22Rv1 (cell line): ENCODE measurements at regions not wholly inside any gene's neighbourhood (a gene's known extent, or its start where the extent isn't known, plus 50 kb on each side); places are given as distances from the start of the nearest gene placed in this dataset.

Experiments
- H3K27ac ChIP-seq: fragments of 450-650 bp; 2 replicates; pipeline ENCODE4 v1.5.1; 2017
- ZFX ChIP-seq: fragments of 450-650 bp; IDR thresholded peaks from 2 replicates; pipeline ENCODE4 v1.6.1; 2017; ENCODE audit warnings: antibody characterized with exemption, borderline replicate concordance
- TF ChIP-seq, protein P1 (sequence below): fragments of 450-650 bp; IDR thresholded peaks from 2 replicates; pipeline ENCODE4 v1.5.1; 2017; ENCODE audit warnings: mild to moderate bottlenecking

- TF ChIP-seq, protein P1, sequence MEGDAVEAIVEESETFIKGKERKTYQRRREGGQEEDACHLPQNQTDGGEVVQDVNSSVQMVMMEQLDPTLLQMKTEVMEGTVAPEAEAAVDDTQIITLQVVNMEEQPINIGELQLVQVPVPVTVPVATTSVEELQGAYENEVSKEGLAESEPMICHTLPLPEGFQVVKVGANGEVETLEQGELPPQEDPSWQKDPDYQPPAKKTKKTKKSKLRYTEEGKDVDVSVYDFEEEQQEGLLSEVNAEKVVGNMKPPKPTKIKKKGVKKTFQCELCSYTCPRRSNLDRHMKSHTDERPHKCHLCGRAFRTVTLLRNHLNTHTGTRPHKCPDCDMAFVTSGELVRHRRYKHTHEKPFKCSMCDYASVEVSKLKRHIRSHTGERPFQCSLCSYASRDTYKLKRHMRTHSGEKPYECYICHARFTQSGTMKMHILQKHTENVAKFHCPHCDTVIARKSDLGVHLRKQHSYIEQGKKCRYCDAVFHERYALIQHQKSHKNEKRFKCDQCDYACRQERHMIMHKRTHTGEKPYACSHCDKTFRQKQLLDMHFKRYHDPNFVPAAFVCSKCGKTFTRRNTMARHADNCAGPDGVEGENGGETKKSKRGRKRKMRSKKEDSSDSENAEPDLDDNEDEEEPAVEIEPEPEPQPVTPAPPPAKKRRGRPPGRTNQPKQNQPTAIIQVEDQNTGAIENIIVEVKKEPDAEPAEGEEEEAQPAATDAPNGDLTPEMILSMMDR = no peak
- no peak for TF ChIP-seq ZFX
Measured at GRCh38 chr4:56219447-56219846, 167.8 kb downstream of the AASDH start.

DNA sequence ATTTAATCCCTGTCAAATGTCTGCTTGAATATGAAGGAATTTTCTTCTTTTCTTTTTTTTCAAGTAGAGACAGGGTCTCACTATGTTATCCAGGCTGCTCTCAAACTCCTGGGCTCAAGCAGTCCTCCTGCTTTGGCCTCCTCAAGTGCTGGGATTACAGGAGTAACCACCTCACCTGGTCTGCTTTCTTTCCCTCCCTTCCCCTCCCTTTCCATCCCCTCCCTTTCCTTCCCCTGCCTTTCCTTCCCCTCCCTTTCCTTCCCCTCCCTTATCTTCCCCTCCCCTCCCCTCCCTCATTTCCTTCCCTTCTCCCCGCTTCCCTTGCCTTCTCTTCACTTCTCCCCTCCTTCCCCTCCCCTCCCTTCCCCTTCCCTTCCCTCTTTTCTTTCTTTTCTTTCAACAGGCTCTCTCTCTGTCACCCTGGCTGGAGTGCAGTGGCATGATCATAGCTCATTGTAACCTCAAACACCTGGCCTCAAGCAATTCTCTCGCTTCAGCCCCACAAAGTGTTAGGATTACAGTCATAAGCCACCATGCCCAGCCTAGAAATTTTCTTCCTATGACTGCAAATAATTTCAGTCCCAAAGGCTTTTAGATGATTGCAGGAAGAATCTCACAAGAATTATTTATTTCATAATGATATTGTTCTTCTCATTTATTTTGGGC lies 168.9 kb downstream of the AASDH start:
- H3K27ac ChIP-seq = no peak overlapping the region
- TF ChIP-seq, protein P1 = no peak

More at GRCh38 chr4:56219447-56219846, 167.8 kb downstream of the AASDH start:
- H3K27ac ChIP-seq = no peak overlapping the region

GRCh38 chr4:56217343-56217890 lies 169.9 kb downstream of the AASDH start:
- H3K27ac ChIP-seq = no peak overlapping the region
- no peak for TF ChIP-seq ZFX
- TF ChIP-seq, protein P1 = no peak

DNA sequence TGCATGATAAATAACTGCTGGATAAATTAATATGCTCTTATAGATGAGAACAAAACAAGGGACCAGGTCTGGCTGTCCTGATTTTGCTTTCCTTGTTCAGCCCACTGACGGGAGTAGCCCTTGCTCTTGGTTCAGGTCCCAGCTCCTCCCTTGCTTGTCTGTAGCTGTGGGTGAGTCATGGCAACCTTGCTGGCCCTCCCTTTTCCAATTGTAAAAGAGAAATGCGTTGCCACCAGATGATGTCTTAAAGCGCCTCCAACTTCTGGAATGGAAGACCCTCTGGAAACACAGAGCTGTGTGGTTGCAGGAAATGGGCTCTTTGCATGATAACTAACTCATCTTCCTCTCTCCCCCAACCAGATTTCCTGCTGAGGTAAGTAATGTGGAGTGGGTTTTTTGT lies 171.4 kb downstream of the AASDH start:
- TF ChIP-seq, protein P1 = no peak
- no peak for TF ChIP-seq ZFX
- 0 out of 2 replicates have a peak overlapping the region, but pooled peaks have one; percentile 23 for H3K27ac ChIP-seq

DNA sequence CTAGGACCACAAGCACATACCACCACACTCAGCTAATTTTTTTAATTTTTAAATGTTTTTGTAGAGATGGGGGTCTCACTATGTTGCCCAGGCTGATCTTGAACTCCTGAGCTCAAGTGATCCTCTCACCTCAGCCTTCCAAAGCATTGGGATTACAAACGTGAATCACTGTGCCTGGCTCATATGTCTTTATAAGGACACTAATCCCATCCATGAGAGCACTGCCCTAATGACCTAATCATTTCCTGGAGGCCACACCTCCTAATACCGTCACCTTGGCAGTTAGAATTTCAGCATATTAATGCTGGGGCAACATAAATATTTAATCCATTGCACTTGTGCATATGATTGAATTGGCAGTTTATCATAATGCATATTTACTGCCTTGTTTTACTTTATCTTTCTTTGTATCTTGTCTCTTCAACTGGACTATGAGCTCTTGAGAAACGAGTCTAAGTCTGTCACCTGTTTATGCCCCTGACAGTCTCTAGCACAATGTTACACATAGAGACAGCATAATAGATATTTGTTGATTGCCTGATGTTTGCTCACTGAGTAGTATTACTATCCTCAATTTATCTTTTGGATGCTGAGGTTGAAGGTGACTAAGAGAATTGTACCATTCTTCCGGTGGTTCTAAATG lies 172.0 kb downstream of the AASDH start:
- H3K27ac ChIP-seq = 0 out of 2 replicates have a peak overlapping the region, but pooled peaks have one; percentile 23
- TF ChIP-seq, protein P1 = no peak
- no peak for TF ChIP-seq ZFX

GRCh38 chr4:56213543-56213942 lies 173.7 kb downstream of the AASDH start:
- no peak overlapping the region for H3K27ac ChIP-seq
- TF ChIP-seq ZFX = no peak
- TF ChIP-seq, protein P1 = no peak

DNA sequence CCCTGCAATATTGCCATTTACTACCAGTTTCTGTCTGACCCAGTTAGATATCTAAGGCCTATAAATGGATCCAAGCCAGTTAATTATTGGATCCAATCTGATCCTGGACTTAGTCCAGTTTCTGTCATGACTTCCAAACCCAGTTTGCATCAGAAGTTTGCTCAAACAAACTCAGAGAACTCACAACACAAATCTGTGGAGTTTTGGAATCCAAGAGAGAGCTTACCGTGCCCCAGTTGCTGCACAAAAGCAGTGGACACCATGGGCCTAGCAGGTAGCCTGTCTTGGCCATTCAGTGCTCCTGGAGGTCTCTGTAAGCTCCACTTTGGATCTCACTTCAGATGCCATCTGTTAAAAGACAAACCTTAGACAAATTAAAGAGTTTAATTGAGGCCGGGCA lies 174.5 kb downstream of the AASDH start:
- TF ChIP-seq, protein P1 = no peak
- H3K27ac ChIP-seq = no peak overlapping the region
